Fibroblast of lung (primary cell): ENCODE measurements at regions not wholly inside any gene's neighbourhood (a gene's known extent, or its start where the extent isn't known, plus 50 kb on each side); places are given as distances from the start of the nearest gene placed in this dataset.

Experiments used
- DNase-seq, 2 donors: peaks; one replicate each; pipeline versions ENCODE4 v3.0.0 to v3.0.0-alpha.2; 2010; ENCODE audit warnings: low read depth in 2 of 2
- H2AFZ ChIP-seq: 2 replicates; pipeline ENCODE4 v1.5.1; 2012; ENCODE audit warnings: low read length, control low read depth, inconsistent platforms
- H3K27ac ChIP-seq: 2 replicates; pipeline ENCODE4 v1.5.1; 2011; ENCODE audit warnings: low read length, control low read depth; ENCODE audit not compliant: insufficient read depth
- H3K27me3 ChIP-seq: 2 replicates; pipeline ENCODE4 v1.5.1; 2011; ENCODE audit warnings: mild to moderate bottlenecking, low read length; ENCODE audit not compliant: control insufficient read depth, insufficient read depth
- H3K36me3 ChIP-seq: 2 replicates; pipeline ENCODE4 v1.5.1; 2011; ENCODE audit warnings: low read length; ENCODE audit not compliant: control insufficient read depth, insufficient read depth
- H3K4me1 ChIP-seq: 2 replicates; pipeline ENCODE4 v1.5.1; 2011; ENCODE audit warnings: low read length; ENCODE audit not compliant: control insufficient read depth, insufficient read depth; ENCODE audit errors: extremely low read depth
- H3K4me2 ChIP-seq: 2 replicates; pipeline ENCODE4 v1.5.1; 2011; ENCODE audit warnings: low read length, control low read depth; ENCODE audit not compliant: insufficient read depth; ENCODE audit errors: extremely low read depth
- H3K4me3 ChIP-seq, 4 experiments: fragments of 200-600 bp in 1 of 4; sonication (generic) in 1 of 4; replicated peaks in 1 of 4; 2 replicates each; pipeline ENCODE4 v1.5.1; 2011 to 2016; ENCODE audit warnings: low read length in 4 of 4, low read depth in 3 of 4, mild to moderate bottlenecking in 3 of 4, control low read depth in 2 of 4, inconsistent platforms in 1 of 4, mixed read lengths in 1 of 4; ENCODE audit not compliant: insufficient read depth in 1 of 4; ENCODE audit errors: control extremely low read depth in 1 of 4
- H3K79me2 ChIP-seq: 2 replicates; pipeline ENCODE4 v1.5.1; 2012; ENCODE audit warnings: mild to moderate bottlenecking, low read length, inconsistent platforms; ENCODE audit not compliant: control insufficient read depth, insufficient read depth
- H3K9ac ChIP-seq: 2 replicates; pipeline ENCODE4 v1.5.1; 2011; ENCODE audit warnings: mild to moderate bottlenecking, low read length, control low read depth; ENCODE audit not compliant: insufficient read depth
- H3K9me3 ChIP-seq: 2 replicates; pipeline ENCODE4 v1.5.1; 2012; ENCODE audit warnings: low read depth, low read length; ENCODE audit not compliant: control insufficient read depth, insufficient read depth
- H4K20me1 ChIP-seq: 2 replicates; pipeline ENCODE4 v1.5.1; 2011; ENCODE audit warnings: low read length; ENCODE audit not compliant: control insufficient read depth, insufficient read depth; ENCODE audit errors: extremely low read depth
- CTCF ChIP-seq, 2 donors: IDR thresholded peaks in 1 of 2; conservative IDR thresholded peaks in 1 of 2; 1 replicate in 1 of 2; 2 replicates in 1 of 2; pipeline ENCODE4 v1.5.1; 2011 to 2012; ENCODE audit warnings: low read length in 2 of 2, control low read depth in 1 of 2, inconsistent platforms in 1 of 2, low read depth in 1 of 2, mild to moderate bottlenecking in 1 of 2
- EZH2 ChIP-seq: IDR thresholded peaks from 2 replicates; pipeline ENCODE4 v1.5.1; 2012; ENCODE audit warnings: low read length, control low read depth, mild to moderate bottlenecking; ENCODE audit errors: missing control alignments

GRCh38 chr20:50373674-50374286 lies 136.4 kb upstream of the PTPN1 start:
- H4K20me1 ChIP-seq: no peaks in the 10 kb centered on the region
- peaks cover 12% of the 10 kb centered on the region for H3K4me1 ChIP-seq
- TF ChIP-seq CTCF (conservative IDR thresholded peaks at IDR 0.05 in 1 of 2, IDR thresholded peaks at IDR 0.05 in 1 of 2; ENCODE audit: low read depth in 1 of 2, low read length in 2 of 2) (no peak), EZH2 (no peak)
- no peak overlapping the region for H3K4me3 ChIP-seq
- no peak overlapping the region for H3K27ac ChIP-seq
- H3K79me2 ChIP-seq: no peaks in the 10 kb centered on the region
- DNase-seq: peak in 1 of 2 donors; percentile 25
- H3K36me3 ChIP-seq: no peaks in the 10 kb centered on the region
- H2AFZ ChIP-seq: no peak overlapping the region
- H3K9ac ChIP-seq: no peak overlapping the region
- no peaks in the 10 kb centered on the region for H3K27me3 ChIP-seq
- H3K9me3 ChIP-seq: no peaks in the 10 kb centered on the region
- no peak overlapping the region for H3K4me2 ChIP-seq

DNA sequence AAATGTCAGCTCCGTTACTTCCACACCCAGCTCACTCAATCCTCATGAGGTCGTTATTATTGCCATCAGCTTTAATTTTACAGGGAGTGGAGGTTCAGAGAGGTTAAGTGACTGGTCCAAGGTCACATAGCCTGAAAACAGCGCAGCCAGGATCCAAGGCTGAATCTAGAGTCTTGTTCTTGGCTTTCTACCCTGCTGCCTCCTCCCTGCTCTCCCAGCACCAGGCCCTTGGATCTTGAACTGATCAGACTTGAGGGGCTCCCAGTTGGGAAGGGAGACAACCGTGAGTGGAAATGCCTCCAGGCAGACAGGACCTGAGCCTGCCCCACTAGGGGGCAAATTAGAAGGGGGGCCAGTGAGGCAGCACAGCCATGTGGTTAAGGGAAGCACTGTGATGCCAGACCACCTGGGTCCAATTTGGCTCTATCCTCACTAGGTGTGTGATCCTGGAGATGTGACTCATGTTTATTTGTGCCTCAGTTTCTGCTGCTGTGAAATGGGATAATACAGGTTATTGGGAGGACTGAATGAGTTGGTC lies 135.6 kb upstream of the PTPN1 start:
- Histone ChIP-seq H3K4me2 (no peak overlapping the region), H4K20me1 (no peaks in the 10 kb centered on the region), H3K9ac (no peak overlapping the region), H3K9me3 (no peaks in the 10 kb centered on the region), H3K79me2 (no peaks in the 10 kb centered on the region), H3K4me1 (peaks cover 16% of the 10 kb centered on the region), H3K4me3 (no peak overlapping the region), H3K36me3 (no peaks in the 10 kb centered on the region), H2AFZ (no peak overlapping the region), H3K27me3 (no peaks in the 10 kb centered on the region), H3K27ac (no peak overlapping the region)
- no peak for TF ChIP-seq CTCF (conservative IDR thresholded peaks at IDR 0.05 in 1 of 2, IDR thresholded peaks at IDR 0.05 in 1 of 2; ENCODE audit: low read depth in 1 of 2, low read length in 2 of 2)
- no peak for TF ChIP-seq EZH2
- DNase-seq: no peak

DNA sequence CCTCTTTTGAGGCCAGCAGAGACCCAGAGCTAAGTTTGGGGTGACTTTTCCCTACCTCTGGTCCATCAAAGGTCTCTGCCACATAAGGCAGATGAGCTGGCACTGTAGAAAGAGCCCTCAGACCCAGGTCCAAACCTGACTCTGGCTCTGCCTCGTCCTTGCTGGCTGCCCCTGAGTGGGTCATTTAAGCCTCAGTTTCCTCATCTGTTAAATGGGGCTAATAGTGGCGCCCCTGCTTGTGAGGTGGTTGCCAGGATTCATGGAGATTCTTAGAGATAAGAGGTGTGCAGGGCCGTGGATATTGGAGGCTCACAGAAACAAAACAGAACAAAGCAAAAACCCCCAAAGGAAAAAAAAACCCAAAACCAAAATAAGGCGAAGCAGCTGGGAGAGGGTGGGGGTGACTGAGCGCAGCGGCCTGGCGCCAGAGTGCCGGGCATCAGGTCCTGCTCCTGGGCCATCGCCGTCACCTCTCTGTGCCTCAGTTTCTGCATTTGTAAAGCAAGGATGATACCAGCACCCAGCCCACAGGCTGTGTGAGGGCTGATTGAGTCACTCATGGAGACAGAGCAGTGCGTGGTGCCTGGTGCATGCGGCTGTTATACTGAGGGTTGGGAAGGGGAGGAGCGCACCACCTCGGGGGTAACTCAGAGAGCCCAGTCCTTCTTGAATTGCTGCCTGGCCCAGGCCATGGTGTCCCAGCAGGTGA lies 133.8 kb upstream of the PTPN1 start:
- Histone ChIP-seq H3K27me3 (no peaks in the 10 kb centered on the region), H3K4me3 (no peak overlapping the region), H2AFZ (no peak overlapping the region), H3K9me3 (no peaks in the 10 kb centered on the region), H3K27ac (no peak overlapping the region), H3K4me2 (no peak overlapping the region), H3K36me3 (no peaks in the 10 kb centered on the region), H4K20me1 (no peaks in the 10 kb centered on the region), H3K79me2 (no peaks in the 10 kb centered on the region), H3K9ac (no peak overlapping the region), H3K4me1 (peaks cover 20% of the 10 kb centered on the region)
- TF ChIP-seq EZH2: no peak
- TF ChIP-seq CTCF (conservative IDR thresholded peaks at IDR 0.05 in 1 of 2, IDR thresholded peaks at IDR 0.05 in 1 of 2; ENCODE audit: low read depth in 1 of 2, low read length in 2 of 2): no peak
- no peak for DNase-seq
